ENCODE measurements at regions not wholly inside any gene's neighbourhood (a gene's known extent, or its start where the extent isn't known, plus 50 kb on each side); places are given as distances from the start of the nearest gene placed in this dataset.

- TF ChIP-seq EZH2 (IDR thresholded peaks at IDR 0.05; ENCODE audit: borderline replicate concordance, low read depth, low read length, severe bottlenecking) (no peak), CTCF (IDR thresholded peaks at IDR 0.05; ENCODE audit: borderline replicate concordance, extremely low read depth, low read length, poor library complexity, severe bottlenecking) (no peak)
These were observed 73.7 kb upstream of the IL15 start for GRCh38 chr4:141562649-141563048.

All from DND-41 (cell line).